K562 (cell line): ENCODE measurements at regions not wholly inside any gene's neighbourhood (a gene's known extent, or its start where the extent isn't known, plus 50 kb on each side); places are given as distances from the start of the nearest gene placed in this dataset.

Source experiments
- ATAC-seq: fragments of 200-7000 bp; cut with Tn5 transposase; 3 replicates; pipeline ENCODE4 v1.9.1; 2020; ENCODE audit warnings: moderate library complexity
- BruUV-seq: library from RNA; stranded (reverse); fragments of 400-500 nt; replicated peaks from 2 replicates; lab custom pipeline; 2021; lab: Mats Ljungman, UMichigan
- CTCF ChIA-PET: fragments of 300-600 bp; formaldehyde crosslinking; extraction: SDS; loops from one replicate; lab custom pipeline; 2021; ENCODE audit warnings: low intra/inter-chr PET ratio; lab: Yijun Ruan, JAX
- POLR2A ChIA-PET: fragments of 300-600, 350-650 bp; sonication (Branson Sonifier 250); formaldehyde crosslinking; extraction: SDS; loops from one replicate; lab custom pipeline; 2021; ENCODE audit warnings: antibody characterized with exemption, inconsistent platforms; lab: Yijun Ruan, JAX
- DNase-seq, 4 experiments: peaks; one replicate each; pipeline versions ENCODE4 v3.0.0 to v3.0.0-alpha.2; 2011 to 2018; ENCODE audit warnings: low spot score in 3 of 4, mixed read lengths in 3 of 4; ENCODE audit errors: extremely low read depth in 1 of 4
- FAIRE-seq: peaks from 2 replicates; lab custom pipeline; 2011; peaks lifted over from hg19 to GRCh38; lab: Jason Lieb, UNC
- H2AFZ ChIP-seq: 2 replicates; pipeline ENCODE4 v1.6.0; 2011; ENCODE audit warnings: low read depth, low read length, control low read depth, inconsistent platforms
- H3K27ac ChIP-seq: fragments of 200-600 bp; 3 replicates; pipeline ENCODE4 v1.8.0; 2011; ENCODE audit warnings: low read depth, mild to moderate bottlenecking, control low read depth, inconsistent platforms, low read length, moderate library complexity, mixed read lengths; ENCODE audit errors: extremely low read depth
- H3K27me3 ChIP-seq, 2 experiments: fragments of 300-600 bp in 1 of 2; 2 replicates in 1 of 2; 3 replicates in 1 of 2; pipeline versions ENCODE4 v1.6.0 to v1.8.0; 2011; ENCODE audit warnings: inconsistent platforms in 2 of 2, low read length in 2 of 2, mild to moderate bottlenecking in 1 of 2, mixed read lengths in 1 of 2, moderate library complexity in 1 of 2; ENCODE audit not compliant: control insufficient read depth in 2 of 2, insufficient read depth in 2 of 2
- H3K36me3 ChIP-seq: fragments of 300-600 bp; 3 replicates; pipeline ENCODE4 v1.8.0; 2011; ENCODE audit warnings: mild to moderate bottlenecking, low read length, inconsistent platforms; ENCODE audit not compliant: control insufficient read depth, insufficient read depth
- H3K4me1 ChIP-seq, 2 experiments: fragments of 200-600 bp in 1 of 2; replicated peaks in 1 of 2; 2 replicates in 1 of 2; 3 replicates in 1 of 2; pipeline versions ENCODE4 v1.5.1 to v1.8.0; 2011; ENCODE audit warnings: inconsistent platforms in 2 of 2, low read length in 2 of 2, mild to moderate bottlenecking in 1 of 2, mixed read lengths in 1 of 2, moderate library complexity in 1 of 2; ENCODE audit not compliant: control insufficient read depth in 2 of 2, insufficient read depth in 2 of 2
- H3K4me2 ChIP-seq: 2 replicates; pipeline ENCODE4 v1.6.1; 2011; ENCODE audit warnings: low read length, control low read depth, inconsistent platforms, mixed read lengths; ENCODE audit not compliant: insufficient read depth
- H3K4me3 ChIP-seq: fragments of 200-600 bp; sonication (generic), shearing (Covaris generic); 2 replicates; pipeline ENCODE4 v1.5.1; 2016; ENCODE audit warnings: control low read depth, inconsistent platforms
- H3K79me2 ChIP-seq: fragments of 200-600 bp; 3 replicates; pipeline ENCODE4 v1.8.0; 2011; ENCODE audit warnings: low read length, inconsistent platforms; ENCODE audit not compliant: control insufficient read depth, insufficient read depth
- H3K9ac ChIP-seq, 2 experiments: 2 replicates each; pipeline versions ENCODE4 v1.6.0 to v1.6.1; 2011; ENCODE audit warnings: low read depth in 2 of 2, low read length in 2 of 2, control low read depth in 1 of 2, inconsistent platforms in 1 of 2, mild to moderate bottlenecking in 1 of 2, mixed read lengths in 1 of 2; ENCODE audit not compliant: insufficient read depth in 1 of 2
- H3K9me1 ChIP-seq: one replicate; pipeline ENCODE4 v1.6.0; 2011; ENCODE audit warnings: inconsistent platforms, mild to moderate bottlenecking, low read length, moderate library complexity; ENCODE audit not compliant: control insufficient read depth, insufficient read depth
- H3K9me3 ChIP-seq: replicated peaks from 2 replicates; pipeline ENCODE4 v1.5.1; 2011; ENCODE audit warnings: low read depth, low read length, inconsistent platforms; ENCODE audit not compliant: control insufficient read depth, insufficient read depth
- H4K20me1 ChIP-seq: replicated peaks from 2 replicates; pipeline ENCODE4 v1.6.1; 2011; ENCODE audit warnings: low read length, inconsistent platforms, mixed read lengths; ENCODE audit not compliant: control insufficient read depth, insufficient read depth
- BACH1 ChIP-seq: fragments of 200-800 bp; sonication (Bioruptor generic); IDR thresholded peaks from 2 replicates; pipeline ENCODE4 v1.6.1; 2016; ENCODE audit warnings: missing genetic modification characterization, missing compliant biosample characterization
- CHD1 ChIP-seq: fragments of 200-600 bp; sonication (generic); IDR thresholded peaks from one replicate; pipeline ENCODE4 v1.6.1; 2012; ENCODE audit warnings: mild to moderate bottlenecking, moderate library complexity, low read length, inconsistent platforms
- ETV1 ChIP-seq: fragments of 450-650 bp; conservative IDR thresholded peaks from 2 replicates; pipeline ENCODE4 v1.6.1; 2016; ENCODE audit warnings: missing genetic modification characterization, control low read depth, low read depth, missing compliant biosample characterization
- FOXJ3 ChIP-seq: sonication (generic); formaldehyde crosslinking; IDR thresholded peaks from 2 replicates; pipeline ENCODE4 v1.4.0; 2020; ENCODE audit warnings: mild to moderate bottlenecking, missing genetic modification reagents
- HDAC3 ChIP-seq: fragments of 450-650 bp; IDR thresholded peaks from 2 replicates; pipeline ENCODE4 v1.6.1; 2018; ENCODE audit warnings: borderline replicate concordance, mild to moderate bottlenecking, moderate library complexity; ENCODE audit not compliant: partially characterized antibody
- HDGF ChIP-seq: fragments of 450-650 bp; IDR thresholded peaks from 2 replicates; pipeline ENCODE4 v1.6.1; 2016
- HIVEP1 ChIP-seq: fragments of 250-450 bp; sonication (Bioruptor Pico); IDR thresholded peaks from 2 replicates; pipeline ENCODE4 v1.4.0; 2020; ENCODE audit warnings: mild to moderate bottlenecking
- HNRNPLL ChIP-seq: fragments of 200-400 bp; formaldehyde crosslinking; IDR thresholded peaks from 2 replicates; pipeline ENCODE4 v1.6.1; 2017; ENCODE audit warnings: low read length, low read depth, mild to moderate bottlenecking; ENCODE audit not compliant: poor library complexity, severe bottlenecking
- RCOR1 ChIP-seq, 2 experiments: IDR thresholded peaks; 2 replicates each; pipeline ENCODE4 v1.6.1; 2012; ENCODE audit warnings: low read depth in 2 of 2, low read length in 2 of 2, borderline replicate concordance in 1 of 2, improper control_type of control experiment in 1 of 2
- U2AF1 ChIP-seq: fragments of 200-400 bp; formaldehyde crosslinking; optimal IDR thresholded peaks from 2 replicates; pipeline ENCODE3; 2017; ENCODE audit warnings: mild to moderate bottlenecking, low read depth, low read length, moderate library complexity
- ZC3H11A ChIP-seq: IDR thresholded peaks from 2 replicates; pipeline ENCODE4 v1.6.1; 2012; ENCODE audit warnings: low read depth, low read length, improper control_type of control experiment
- ZNF23 ChIP-seq: fragments of 250-450 bp; sonication (Bioruptor Pico); IDR thresholded peaks from 2 replicates; pipeline ENCODE4 v1.4.0; 2020; ENCODE audit warnings: mild to moderate bottlenecking
- WGBS: fragments of 100-300 bp; shearing (Covaris generic); methylation state at CpG from one replicate; pipeline ENCODE4 v1.1.6; 2016; ENCODE audit warnings: low coverage, mixed read lengths; ENCODE audit not compliant: insufficient coverage; ENCODE audit errors: missing lambda C conversion rate; 5-methylcytosine and 5-hydroxymethylcytosine counted together
- in situ Hi-C: fragments of 300-500 bp; cut with MboI; formaldehyde crosslinking; loops from 4 replicates; pipeline ENCODE4 v1.15.0; 2018; ENCODE audit warnings: inconsistent platforms, mixed read lengths
- intact Hi-C: fragments of 100-400 bp; cut with micrococcal nuclease; formaldehyde crosslinking; loops from 2 replicates; pipeline ENCODE4 v1.14.2; 2022
- TF ChIP-seq, protein P1 (sequence below): fragments of 250-450 bp; sonication (Bioruptor Pico); IDR thresholded peaks from 2 replicates; pipeline ENCODE4 v1.5.0; 2020; ENCODE audit warnings: mild to moderate bottlenecking, borderline replicate concordance
- TF ChIP-seq, protein P2 (sequence below): sonication (generic); formaldehyde crosslinking; IDR thresholded peaks from 2 replicates; pipeline ENCODE4 v1.8.1; 2023; ENCODE audit warnings: mild to moderate bottlenecking, missing genetic modification reagents
- TF ChIP-seq, protein P3 (sequence below): sonication (generic); formaldehyde crosslinking; IDR thresholded peaks from 2 replicates; pipeline ENCODE4 v1.8.0; 2022; ENCODE audit warnings: mild to moderate bottlenecking, missing genetic modification reagents
- TF ChIP-seq, protein P4 (sequence below): fragments of 250-450 bp; sonication (Bioruptor Pico); IDR thresholded peaks from 2 replicates; pipeline ENCODE4 v1.5.0; 2020; ENCODE audit warnings: mild to moderate bottlenecking

DNA sequence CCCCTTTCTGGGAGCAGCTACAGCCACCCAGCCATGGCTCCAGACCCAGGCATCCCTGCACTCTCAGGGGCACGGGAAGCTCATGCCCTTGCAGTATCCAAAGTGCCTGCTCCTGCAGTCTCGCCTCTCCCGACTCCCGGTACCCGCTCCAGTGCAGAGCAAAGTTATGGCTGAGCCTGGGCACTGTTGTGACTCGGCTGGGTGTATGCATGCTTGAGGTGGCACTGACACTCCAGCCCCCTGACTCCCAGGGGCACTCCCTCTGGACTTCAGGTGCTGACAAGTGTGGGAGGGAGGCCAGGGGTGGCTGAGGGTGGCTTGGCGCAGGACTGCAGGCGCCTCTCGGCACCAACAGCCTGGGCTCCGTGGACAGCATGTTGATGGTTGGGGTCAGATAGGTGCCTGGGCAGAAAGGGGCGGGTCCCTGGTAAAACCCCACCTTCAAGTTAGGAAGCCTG, 580.1 kb upstream of the ADGRL2 start:
- ATAC-seq (no peak), DNase-seq (no peak), FAIRE-seq (no peak)
- ChIA-PET POLR2A (interaction anchor here (0.7 kb wide), 1 partner anchor 1385 kb away, joined by 3 read pairs; no protein-coding TSS in a partner anchor), CTCF (no interaction called here)
- intact Hi-C loops (no loop called here), in situ Hi-C loops (no loop called here)
- no peak overlapping the region for H3K27ac ChIP-seq
- BruUV-seq, result no TSS peak
- no peaks in the 10 kb centered on the region for H4K20me1 ChIP-seq
- no peak overlapping the region for H3K4me3 ChIP-seq
- WGBS, result 0% methylated on average over 9 of the region's 11 CpGs
- H3K4me1 ChIP-seq, result no peaks in the 10 kb centered on the region
- no peak overlapping the region for H2AFZ ChIP-seq
- no peaks in the 10 kb centered on the region for H3K27me3 ChIP-seq
- H3K9me1 ChIP-seq, result no peaks in the 10 kb centered on the region
- H3K4me2 ChIP-seq, result no peak overlapping the region
- no peaks in the 10 kb centered on the region for H3K79me2 ChIP-seq
- H3K36me3 ChIP-seq, result no peaks in the 10 kb centered on the region
- no peak overlapping the region for H3K9ac ChIP-seq
- no peaks in the 10 kb centered on the region for H3K9me3 ChIP-seq
- TF ChIP-seq ETV1 (tag) (no peak), HIVEP1 (CRISPR knock-in tag) (no peak), ZC3H11A (no peak), BACH1 (tag) (no peak), CHD1 (no peak), HDGF (no peak), HDAC3 (no peak), RCOR1 (IDR thresholded peaks at IDR 0.05; ENCODE audit: borderline replicate concordance in 1 of 2, low read depth in 2 of 2, low read length in 2 of 2) (no peak), U2AF1 (no peak), HNRNPLL (no peak), ZNF23 (no peak), FOXJ3 (CRISPR knock-in tag) (no peak)
- TF ChIP-seq, protein P1, sequence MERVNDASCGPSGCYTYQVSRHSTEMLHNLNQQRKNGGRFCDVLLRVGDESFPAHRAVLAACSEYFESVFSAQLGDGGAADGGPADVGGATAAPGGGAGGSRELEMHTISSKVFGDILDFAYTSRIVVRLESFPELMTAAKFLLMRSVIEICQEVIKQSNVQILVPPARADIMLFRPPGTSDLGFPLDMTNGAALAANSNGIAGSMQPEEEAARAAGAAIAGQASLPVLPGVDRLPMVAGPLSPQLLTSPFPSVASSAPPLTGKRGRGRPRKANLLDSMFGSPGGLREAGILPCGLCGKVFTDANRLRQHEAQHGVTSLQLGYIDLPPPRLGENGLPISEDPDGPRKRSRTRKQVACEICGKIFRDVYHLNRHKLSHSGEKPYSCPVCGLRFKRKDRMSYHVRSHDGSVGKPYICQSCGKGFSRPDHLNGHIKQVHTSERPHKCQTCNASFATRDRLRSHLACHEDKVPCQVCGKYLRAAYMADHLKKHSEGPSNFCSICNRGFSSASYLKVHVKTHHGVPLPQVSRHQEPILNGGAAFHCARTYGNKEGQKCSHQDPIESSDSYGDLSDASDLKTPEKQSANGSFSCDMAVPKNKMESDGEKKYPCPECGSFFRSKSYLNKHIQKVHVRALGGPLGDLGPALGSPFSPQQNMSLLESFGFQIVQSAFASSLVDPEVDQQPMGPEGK (CRISPR knock-in tag), result no peak
- TF ChIP-seq, protein P2, sequence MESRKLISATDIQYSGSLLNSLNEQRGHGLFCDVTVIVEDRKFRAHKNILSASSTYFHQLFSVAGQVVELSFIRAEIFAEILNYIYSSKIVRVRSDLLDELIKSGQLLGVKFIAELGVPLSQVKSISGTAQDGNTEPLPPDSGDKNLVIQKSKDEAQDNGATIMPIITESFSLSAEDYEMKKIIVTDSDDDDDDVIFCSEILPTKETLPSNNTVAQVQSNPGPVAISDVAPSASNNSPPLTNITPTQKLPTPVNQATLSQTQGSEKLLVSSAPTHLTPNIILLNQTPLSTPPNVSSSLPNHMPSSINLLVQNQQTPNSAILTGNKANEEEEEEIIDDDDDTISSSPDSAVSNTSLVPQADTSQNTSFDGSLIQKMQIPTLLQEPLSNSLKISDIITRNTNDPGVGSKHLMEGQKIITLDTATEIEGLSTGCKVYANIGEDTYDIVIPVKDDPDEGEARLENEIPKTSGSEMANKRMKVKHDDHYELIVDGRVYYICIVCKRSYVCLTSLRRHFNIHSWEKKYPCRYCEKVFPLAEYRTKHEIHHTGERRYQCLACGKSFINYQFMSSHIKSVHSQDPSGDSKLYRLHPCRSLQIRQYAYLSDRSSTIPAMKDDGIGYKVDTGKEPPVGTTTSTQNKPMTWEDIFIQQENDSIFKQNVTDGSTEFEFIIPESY (CRISPR knock-in tag), result no peak
- TF ChIP-seq, protein P3, sequence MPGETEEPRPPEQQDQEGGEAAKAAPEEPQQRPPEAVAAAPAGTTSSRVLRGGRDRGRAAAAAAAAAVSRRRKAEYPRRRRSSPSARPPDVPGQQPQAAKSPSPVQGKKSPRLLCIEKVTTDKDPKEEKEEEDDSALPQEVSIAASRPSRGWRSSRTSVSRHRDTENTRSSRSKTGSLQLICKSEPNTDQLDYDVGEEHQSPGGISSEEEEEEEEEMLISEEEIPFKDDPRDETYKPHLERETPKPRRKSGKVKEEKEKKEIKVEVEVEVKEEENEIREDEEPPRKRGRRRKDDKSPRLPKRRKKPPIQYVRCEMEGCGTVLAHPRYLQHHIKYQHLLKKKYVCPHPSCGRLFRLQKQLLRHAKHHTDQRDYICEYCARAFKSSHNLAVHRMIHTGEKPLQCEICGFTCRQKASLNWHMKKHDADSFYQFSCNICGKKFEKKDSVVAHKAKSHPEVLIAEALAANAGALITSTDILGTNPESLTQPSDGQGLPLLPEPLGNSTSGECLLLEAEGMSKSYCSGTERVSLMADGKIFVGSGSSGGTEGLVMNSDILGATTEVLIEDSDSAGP (CRISPR knock-in tag), result no peak
- TF ChIP-seq, protein P4, sequence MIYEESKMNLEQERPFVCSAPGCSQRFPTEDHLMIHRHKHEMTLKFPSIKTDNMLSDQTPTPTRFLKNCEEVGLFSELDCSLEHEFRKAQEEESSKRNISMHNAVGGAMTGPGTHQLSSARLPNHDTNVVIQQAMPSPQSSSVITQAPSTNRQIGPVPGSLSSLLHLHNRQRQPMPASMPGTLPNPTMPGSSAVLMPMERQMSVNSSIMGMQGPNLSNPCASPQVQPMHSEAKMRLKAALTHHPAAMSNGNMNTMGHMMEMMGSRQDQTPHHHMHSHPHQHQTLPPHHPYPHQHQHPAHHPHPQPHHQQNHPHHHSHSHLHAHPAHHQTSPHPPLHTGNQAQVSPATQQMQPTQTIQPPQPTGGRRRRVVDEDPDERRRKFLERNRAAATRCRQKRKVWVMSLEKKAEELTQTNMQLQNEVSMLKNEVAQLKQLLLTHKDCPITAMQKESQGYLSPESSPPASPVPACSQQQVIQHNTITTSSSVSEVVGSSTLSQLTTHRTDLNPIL, result no peak
